ENCODE measurements at regions not wholly inside any gene's neighbourhood (a gene's known extent, or its start where the extent isn't known, plus 50 kb on each side); places are given as distances from the start of the nearest gene placed in this dataset.
A peak's percentile ranks its signal among the peaks of the same experiment; 100 is the strongest.

DNA sequence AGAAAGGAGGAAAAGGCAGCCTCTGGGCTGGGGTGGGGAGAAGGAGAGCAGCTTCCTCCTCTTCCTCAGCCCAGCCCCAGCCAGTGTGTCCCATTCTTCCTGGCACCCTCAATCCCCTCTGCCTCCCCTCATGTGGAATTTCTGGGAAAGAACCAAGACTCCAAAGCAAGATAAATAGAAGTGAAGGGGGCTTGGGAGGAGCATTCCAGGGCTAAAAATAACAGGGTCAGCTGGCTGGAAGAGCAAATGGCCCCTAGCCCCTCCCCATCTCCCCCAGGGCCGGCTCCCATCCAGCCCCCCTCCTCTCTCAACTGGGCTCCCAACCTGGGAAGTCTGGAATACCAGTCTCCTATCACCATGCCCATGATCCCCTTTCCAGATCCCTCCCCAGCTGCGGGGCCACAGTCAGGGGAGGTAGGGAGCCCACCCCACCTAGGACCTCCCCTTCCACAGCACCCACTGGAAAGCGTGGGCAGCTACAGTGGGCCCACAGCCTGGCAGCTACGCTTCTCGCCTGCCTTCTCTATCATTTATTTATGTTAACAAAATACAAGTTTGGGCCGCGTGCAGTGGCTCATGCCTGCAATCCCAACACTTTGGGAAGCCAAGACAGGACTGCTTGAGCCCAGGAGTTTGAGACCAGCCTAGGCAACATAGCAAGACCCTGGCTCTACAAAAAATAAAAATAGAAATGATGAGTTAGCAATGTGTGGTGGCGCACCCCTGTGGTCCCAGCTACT is 88.3 kb downstream of the IRF2BPL start:
- H3K27ac Mint-ChIP-seq = peak overlapping the region; percentile 69
- no peak for TF ChIP-seq CTCF (IDR thresholded peaks at IDR 0.05)
- DNase-seq = no peak
- no peak overlapping the region for H3K4me3 Mint-ChIP-seq
- no peaks in the 10 kb centered on the region for H3K9me3 Mint-ChIP-seq
- no peaks in the 10 kb centered on the region for H3K36me3 Mint-ChIP-seq (ENCODE audit: low read depth)
- H3K27me3 Mint-ChIP-seq (ENCODE audit: low read depth, poor library complexity) = peaks cover 6% of the 10 kb centered on the region
- H3K4me1 Mint-ChIP-seq = peaks cover 63% of the 10 kb centered on the region

GRCh38 chr14:76939015-76939742 is 89.3 kb downstream of the IRF2BPL start:
- Mint-ChIP-seq H3K9me3 (no peaks in the 10 kb centered on the region), H3K4me1 (peaks cover 60% of the 10 kb centered on the region), H3K27ac (no peak overlapping the region), H3K27me3 (ENCODE audit: low read depth, poor library complexity) (peaks cover 16% of the 10 kb centered on the region), H3K4me3 (no peak overlapping the region), H3K36me3 (ENCODE audit: low read depth) (no peaks in the 10 kb centered on the region)
- no peak for TF ChIP-seq CTCF (IDR thresholded peaks at IDR 0.05)
- no peak for DNase-seq

- H3K27me3 Mint-ChIP-seq (ENCODE audit: low read depth, poor library complexity) = peaks cover 16% of the 10 kb centered on the region
- no peak overlapping the region for H3K27ac Mint-ChIP-seq
- H3K4me3 Mint-ChIP-seq = no peak overlapping the region
- peaks cover 64% of the 10 kb centered on the region for H3K4me1 Mint-ChIP-seq
- H3K36me3 Mint-ChIP-seq (ENCODE audit: low read depth) = no peaks in the 10 kb centered on the region
- DNase-seq = no peak
- H3K9me3 Mint-ChIP-seq = no peaks in the 10 kb centered on the region
- no peak for TF ChIP-seq CTCF (IDR thresholded peaks at IDR 0.05)
Observed at GRCh38 chr14:76938092-76938500, 90.4 kb downstream of the IRF2BPL start.

DNA sequence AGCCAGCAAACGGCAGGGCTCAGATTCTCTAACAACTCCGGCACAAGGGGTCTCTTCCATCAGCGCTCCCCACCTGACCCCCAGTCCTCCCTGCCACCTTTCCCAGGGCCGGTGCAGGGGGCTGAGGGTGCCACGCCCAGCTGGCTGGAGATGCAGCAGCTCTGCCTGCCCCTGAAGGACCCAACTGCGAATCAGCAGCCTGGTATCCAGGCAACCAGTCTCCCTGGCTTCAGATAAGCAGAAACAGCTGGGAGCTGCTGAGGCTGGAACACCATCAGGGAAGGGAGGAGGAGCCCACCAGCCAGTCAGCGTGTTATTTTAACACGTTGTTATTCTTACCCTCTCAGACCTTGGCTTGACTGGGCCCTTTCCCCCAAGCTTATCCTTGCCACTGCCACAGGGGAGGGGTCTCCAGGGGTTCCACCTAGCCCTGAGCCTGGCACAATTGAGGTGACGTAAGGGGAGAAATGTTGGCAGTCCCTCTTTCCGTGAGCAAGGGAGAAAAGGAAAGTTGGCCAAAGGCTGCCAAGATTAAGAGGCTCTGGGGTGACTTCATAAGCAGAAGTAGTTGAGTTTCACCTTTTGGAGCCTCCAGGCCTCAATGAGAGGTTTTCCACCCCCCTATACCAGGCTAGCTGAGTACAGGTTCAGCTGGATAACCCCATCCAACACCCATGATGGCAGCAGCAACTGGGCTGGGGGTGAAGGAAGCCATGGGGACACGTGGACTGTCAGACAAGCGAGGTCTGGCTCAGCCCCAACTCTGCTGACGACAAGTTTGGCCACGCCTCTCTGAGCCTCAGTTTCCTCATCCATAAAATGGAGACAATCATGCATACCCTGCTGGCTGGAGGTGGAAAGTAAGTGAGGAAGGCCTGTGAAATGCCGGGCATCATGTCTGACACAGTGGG is 91.1 kb downstream of the IRF2BPL start:
- TF ChIP-seq CTCF (IDR thresholded peaks at IDR 0.05) = no peak
- H3K27me3 Mint-ChIP-seq (ENCODE audit: low read depth, poor library complexity) = peaks cover 16% of the 10 kb centered on the region
- no peaks in the 10 kb centered on the region for H3K9me3 Mint-ChIP-seq
- H3K4me1 Mint-ChIP-seq = peaks cover 67% of the 10 kb centered on the region
- H3K27ac Mint-ChIP-seq = no peak overlapping the region
- H3K4me3 Mint-ChIP-seq = no peak overlapping the region
- no peaks in the 10 kb centered on the region for H3K36me3 Mint-ChIP-seq (ENCODE audit: low read depth)
- DNase-seq = peak; percentile 49

DNA sequence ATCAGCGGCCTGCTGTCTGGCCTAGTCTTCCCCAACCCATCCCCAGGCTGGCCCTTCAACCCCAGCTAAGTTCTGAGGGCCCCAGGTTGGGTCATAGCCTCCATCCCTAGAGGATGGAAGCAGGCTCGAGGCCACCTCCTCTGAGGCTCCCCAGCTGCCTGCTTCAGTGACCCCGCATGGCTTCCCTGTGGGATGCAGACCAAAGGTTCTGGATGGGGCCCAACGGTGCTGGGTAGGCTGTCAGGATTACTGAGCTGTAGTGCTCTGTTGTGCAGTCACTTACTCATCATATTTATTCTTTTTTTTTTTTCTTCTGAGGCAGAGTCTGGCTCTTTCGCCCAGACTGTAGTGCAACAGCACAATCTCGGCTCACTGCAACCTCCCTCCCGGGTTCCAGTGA is 92.0 kb downstream of the IRF2BPL start:
- DNase-seq = no peak
- Mint-ChIP-seq H3K27me3 (ENCODE audit: low read depth, poor library complexity) (peaks cover 16% of the 10 kb centered on the region), H3K4me1 (peaks cover 67% of the 10 kb centered on the region), H3K4me3 (no peak overlapping the region), H3K27ac (no peak overlapping the region), H3K9me3 (no peaks in the 10 kb centered on the region), H3K36me3 (ENCODE audit: low read depth) (no peaks in the 10 kb centered on the region)
- no peak for TF ChIP-seq CTCF (IDR thresholded peaks at IDR 0.05)
